ENCODE measurements at regions not wholly inside any gene's neighbourhood (a gene's known extent, or its start where the extent isn't known, plus 50 kb on each side); places are given as distances from the start of the nearest gene placed in this dataset.

DNA sequence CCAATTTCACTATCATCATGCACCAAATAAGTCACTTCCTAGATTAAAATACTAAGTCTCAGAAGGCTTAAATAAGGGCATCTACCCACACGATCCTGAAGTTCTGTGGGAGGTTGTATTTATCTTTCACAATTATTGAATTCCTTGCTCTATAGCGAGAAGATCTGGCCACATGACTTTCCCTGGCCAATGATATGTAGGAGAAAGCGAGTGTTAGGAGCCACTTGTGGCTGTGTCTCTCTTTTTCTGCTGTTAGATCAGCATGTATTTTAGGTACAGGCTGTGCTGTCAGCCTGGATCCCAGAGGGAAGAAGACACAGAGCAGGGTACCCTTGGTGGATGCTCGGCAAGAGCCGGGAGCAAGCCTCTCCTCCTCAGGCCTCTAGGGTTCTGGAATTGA lies 131.3 kb upstream of the DPP6 start:
- TF ChIP-seq ISL1 (CRISPR knock-in tag; IDR thresholded peaks at IDR 0.05) (no peak), BACH2 (CRISPR knock-in tag; IDR thresholded peaks at IDR 0.05; ENCODE audit: borderline replicate concordance) (no peak), PATZ1 (CRISPR knock-in tag; IDR thresholded peaks at IDR 0.05; ENCODE audit: borderline replicate concordance) (no peak), ARNTL (CRISPR knock-in tag; IDR thresholded peaks at IDR 0.05; ENCODE audit: borderline replicate concordance, low read depth) (no peak), TOX (CRISPR knock-in tag; IDR thresholded peaks at IDR 0.05; ENCODE audit: borderline replicate concordance) (no peak)
- TF ChIP-seq, protein P1, sequence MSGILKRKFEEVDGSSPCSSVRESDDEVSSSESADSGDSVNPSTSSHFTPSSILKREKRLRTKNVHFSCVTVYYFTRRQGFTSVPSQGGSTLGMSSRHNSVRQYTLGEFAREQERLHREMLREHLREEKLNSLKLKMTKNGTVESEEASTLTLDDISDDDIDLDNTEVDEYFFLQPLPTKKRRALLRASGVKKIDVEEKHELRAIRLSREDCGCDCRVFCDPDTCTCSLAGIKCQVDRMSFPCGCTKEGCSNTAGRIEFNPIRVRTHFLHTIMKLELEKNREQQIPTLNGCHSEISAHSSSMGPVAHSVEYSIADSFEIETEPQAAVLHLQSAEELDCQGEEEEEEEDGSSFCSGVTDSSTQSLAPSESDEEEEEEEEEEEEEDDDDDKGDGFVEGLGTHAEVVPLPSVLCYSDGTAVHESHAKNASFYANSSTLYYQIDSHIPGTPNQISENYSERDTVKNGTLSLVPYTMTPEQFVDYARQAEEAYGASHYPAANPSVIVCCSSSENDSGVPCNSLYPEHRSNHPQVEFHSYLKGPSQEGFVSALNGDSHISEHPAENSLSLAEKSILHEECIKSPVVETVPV (CRISPR knock-in tag; IDR thresholded peaks at IDR 0.05) = no peak

Data from SK-N-SH treated with all-trans-retinoic acid at 6 μM for 48 hours (cell line).